SU-DHL-6 (cell line): ENCODE measurements at regions not wholly inside any gene's neighbourhood (a gene's known extent, or its start where the extent isn't known, plus 50 kb on each side); places are given as distances from the start of the nearest gene placed in this dataset.
"Not testable (repeated sequence)": the region's sequence is repeated elsewhere in the genome, so short reads cannot be mapped to it uniquely, and the experiment has no call there.

ENCODE experiments used
- H2AFZ ChIP-seq: fragments of 200-600 bp; sonication (generic); 2 replicates; pipeline ENCODE4 v1.6.1; 2014; ENCODE audit warnings: low read depth, mild to moderate bottlenecking, moderate library complexity, mixed read lengths, antibody characterized with exemption, low read length; ENCODE audit not compliant: severe bottlenecking
- H3F3A ChIP-seq: fragments of 200-600 bp; shearing (Covaris generic); 2 replicates; pipeline ENCODE4 v1.6.0; 2016; ENCODE audit warnings: antibody characterized with exemption, mild to moderate bottlenecking; ENCODE audit not compliant: insufficient read depth
- H3K27ac ChIP-seq: fragments of 200-600 bp; sonication (generic); 2 replicates; pipeline ENCODE4 v1.5.1; 2016; ENCODE audit warnings: low read depth, mild to moderate bottlenecking, low read length, moderate library complexity, mixed read lengths
- H3K27me3 ChIP-seq: fragments of 200-600 bp; sonication (generic), shearing (Covaris generic); 2 replicates; pipeline ENCODE4 v1.6.0; 2014; ENCODE audit warnings: mild to moderate bottlenecking, low read length
- H3K36me3 ChIP-seq: fragments of 200-600 bp; sonication (generic); 2 replicates; pipeline ENCODE4 v1.6.1; 2014; ENCODE audit warnings: mild to moderate bottlenecking, low read length, mixed read lengths
- H3K4me2 ChIP-seq: fragments of 300-600, 200-600 bp; shearing (Covaris generic), sonication (generic); 2 replicates; pipeline ENCODE4 v1.6.0; 2014; ENCODE audit warnings: low read length, low read depth, mild to moderate bottlenecking; ENCODE audit not compliant: poor library complexity, severe bottlenecking
- H3K4me3 ChIP-seq: fragments of 200-600 bp; sonication (generic); 2 replicates; pipeline ENCODE4 v1.5.1; 2014; ENCODE audit warnings: antibody characterized with exemption, low read length, mild to moderate bottlenecking, mixed read lengths; ENCODE audit not compliant: insufficient read depth, poor library complexity, severe bottlenecking
- H3K79me2 ChIP-seq: fragments of 200-600 bp; sonication (generic); 2 replicates; pipeline ENCODE4 v1.6.1; 2014; ENCODE audit warnings: mild to moderate bottlenecking, low read length, moderate library complexity; ENCODE audit not compliant: insufficient read depth
- H3K9ac ChIP-seq: fragments of 200-600 bp; sonication (generic); 2 replicates; pipeline ENCODE4 v1.7.0; 2014; ENCODE audit warnings: mild to moderate bottlenecking, low read length
- H3K9me2 ChIP-seq: fragments of 200-600 bp; sonication (generic); replicated peaks from 2 replicates; pipeline ENCODE4 v1.6.1; 2014; ENCODE audit warnings: low read length; ENCODE audit not compliant: insufficient read depth
- H3K9me3 ChIP-seq: fragments of 200-600 bp; sonication (generic); 2 replicates; pipeline ENCODE4 v1.6.1; 2014; ENCODE audit warnings: low read length, mixed read lengths; ENCODE audit not compliant: insufficient read depth
- H4K20me1 ChIP-seq: fragments of 200-600 bp; sonication (generic); 2 replicates; pipeline ENCODE4 v1.6.1; 2014; ENCODE audit warnings: low read depth, mild to moderate bottlenecking, antibody characterized with exemption, low read length, moderate library complexity, mixed read lengths

DNA sequence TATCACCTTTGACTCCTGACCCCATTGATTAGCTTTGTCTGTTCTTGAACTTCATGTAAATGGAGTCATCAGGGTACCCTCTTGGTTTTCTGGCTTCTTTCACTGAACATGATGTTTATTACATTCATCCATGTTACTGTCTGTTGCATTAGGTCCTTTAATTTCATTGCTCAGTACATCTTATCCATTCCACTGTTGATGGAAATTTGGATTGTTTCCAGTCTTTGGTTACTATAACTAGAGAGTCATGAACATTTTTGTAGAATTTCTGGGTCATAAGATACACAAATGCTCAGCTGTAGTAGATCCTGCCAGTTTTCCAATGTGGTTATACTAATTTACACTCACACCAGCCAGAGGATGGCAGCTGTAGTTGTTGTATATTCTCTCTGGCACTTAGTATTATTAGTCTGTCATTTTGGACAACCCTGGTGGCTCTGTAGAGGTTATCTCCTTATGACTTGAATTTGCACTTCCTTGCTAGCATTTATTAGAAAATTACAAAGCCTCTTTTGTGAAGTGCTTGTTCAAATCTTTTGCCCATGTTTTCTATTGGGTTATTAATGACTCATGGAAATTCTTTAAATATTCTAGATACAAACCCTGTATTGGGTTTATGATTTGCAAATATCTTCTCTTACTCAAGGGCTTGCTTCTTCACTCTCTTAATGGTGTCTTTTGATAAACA lies 214.7 kb downstream of the BCL2L11 start:
- H3K9ac ChIP-seq, H3K36me3 ChIP-seq, H3K4me2 ChIP-seq, H3F3A ChIP-seq, H3K9me2 ChIP-seq, H3K27me3 ChIP-seq, H3K79me2 ChIP-seq, H3K4me3 ChIP-seq, H4K20me1 ChIP-seq, H2AFZ ChIP-seq, H3K9me3 ChIP-seq, H3K27ac ChIP-seq: not testable (repeated sequence)

DNA sequence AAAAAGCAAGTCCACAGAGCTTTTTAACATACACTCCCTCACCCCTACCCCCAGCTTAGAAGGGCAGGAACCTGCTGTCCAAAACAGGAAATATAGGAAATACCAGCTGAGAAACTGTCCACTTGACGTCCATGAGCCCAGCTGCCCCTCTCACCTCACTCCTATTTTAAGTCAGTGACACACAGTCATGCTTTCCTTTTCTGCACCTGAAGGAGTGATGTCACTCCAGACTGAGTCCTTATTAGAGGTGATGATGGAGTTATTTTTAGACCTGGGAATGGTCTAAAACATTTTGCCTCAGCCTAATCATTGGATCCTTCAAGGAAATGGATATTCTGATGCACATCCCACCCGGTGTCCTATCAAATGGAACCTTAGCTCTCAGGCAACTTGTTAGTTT lies 217.8 kb downstream of the BCL2L11 start:
- H3F3A ChIP-seq, H4K20me1 ChIP-seq, H3K27me3 ChIP-seq, H3K9me3 ChIP-seq, H3K27ac ChIP-seq, H3K9me2 ChIP-seq, H3K4me2 ChIP-seq, H2AFZ ChIP-seq, H3K4me3 ChIP-seq, H3K36me3 ChIP-seq, H3K79me2 ChIP-seq, H3K9ac ChIP-seq: not testable (repeated sequence)

DNA sequence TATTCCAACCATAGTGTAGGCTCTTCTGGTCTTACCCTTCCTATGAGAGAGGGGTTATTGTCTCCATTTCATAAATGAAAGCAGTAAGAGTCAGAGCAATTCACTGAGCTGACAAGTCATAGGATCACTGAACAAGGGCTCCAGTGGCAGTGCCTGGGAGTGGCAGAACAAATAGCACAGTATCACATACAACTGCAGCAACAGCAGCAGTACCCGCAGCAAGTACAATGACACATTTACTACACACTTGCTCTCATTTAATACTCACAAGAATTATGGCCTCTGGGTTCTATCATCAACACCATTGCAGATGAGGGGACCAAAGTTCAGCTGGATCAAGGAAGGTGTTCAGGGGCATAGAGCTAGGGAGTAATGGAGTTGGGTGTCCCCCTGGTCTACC lies 218.8 kb downstream of the BCL2L11 start:
- H2AFZ ChIP-seq, H3K9ac ChIP-seq, H3K27me3 ChIP-seq, H3K27ac ChIP-seq, H3K9me2 ChIP-seq, H3K9me3 ChIP-seq, H4K20me1 ChIP-seq, H3K4me3 ChIP-seq, H3K36me3 ChIP-seq, H3K79me2 ChIP-seq, H3F3A ChIP-seq, H3K4me2 ChIP-seq: not testable (repeated sequence)

DNA sequence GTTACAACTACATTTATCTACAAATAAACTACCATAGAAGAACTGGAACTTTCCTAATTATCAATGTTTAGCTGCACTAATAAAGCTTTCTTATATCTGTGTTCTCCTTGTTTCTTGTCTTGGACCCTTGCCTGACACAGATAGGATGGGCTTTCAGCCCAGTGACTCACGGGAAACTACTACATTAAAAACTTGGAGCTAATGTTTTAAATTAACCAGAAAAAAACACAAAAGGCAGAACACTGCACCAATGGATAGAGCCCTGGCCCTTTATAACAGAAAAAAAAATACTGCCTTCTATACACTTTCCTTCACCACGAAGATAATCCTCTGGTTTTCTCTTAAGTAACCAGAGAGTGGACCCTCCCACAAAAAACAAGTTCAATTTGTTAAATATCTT lies 223.9 kb downstream of the BCL2L11 start:
- H3K4me2 ChIP-seq, H3K9me3 ChIP-seq, H3K27me3 ChIP-seq, H2AFZ ChIP-seq, H3K79me2 ChIP-seq, H4K20me1 ChIP-seq, H3K36me3 ChIP-seq, H3F3A ChIP-seq, H3K9me2 ChIP-seq, H3K4me3 ChIP-seq, H3K9ac ChIP-seq, H3K27ac ChIP-seq: not testable (repeated sequence)

DNA sequence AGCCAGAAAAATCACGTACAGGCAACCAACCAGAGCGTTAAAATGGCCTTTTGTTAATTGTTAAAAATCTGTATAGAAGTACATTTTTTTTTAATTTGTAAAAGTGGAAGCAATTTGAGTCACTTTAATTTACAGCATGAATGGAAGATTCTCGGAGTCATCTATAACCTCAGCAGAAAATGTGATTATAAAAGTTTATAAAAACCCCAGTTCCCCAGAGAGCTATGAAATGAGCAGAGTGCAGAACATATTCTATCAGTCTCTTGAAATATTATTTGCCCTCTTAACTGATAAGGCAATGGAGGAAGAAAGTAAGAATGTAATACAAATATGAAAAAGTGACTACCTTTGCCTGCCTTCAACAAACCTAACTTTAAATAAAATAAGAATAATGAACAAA lies 224.7 kb downstream of the BCL2L11 start:
- H3K4me2 ChIP-seq, H3K27ac ChIP-seq, H3K27me3 ChIP-seq, H3K4me3 ChIP-seq, H4K20me1 ChIP-seq, H2AFZ ChIP-seq, H3F3A ChIP-seq, H3K9ac ChIP-seq, H3K9me3 ChIP-seq, H3K9me2 ChIP-seq, H3K79me2 ChIP-seq, H3K36me3 ChIP-seq: not testable (repeated sequence)

DNA sequence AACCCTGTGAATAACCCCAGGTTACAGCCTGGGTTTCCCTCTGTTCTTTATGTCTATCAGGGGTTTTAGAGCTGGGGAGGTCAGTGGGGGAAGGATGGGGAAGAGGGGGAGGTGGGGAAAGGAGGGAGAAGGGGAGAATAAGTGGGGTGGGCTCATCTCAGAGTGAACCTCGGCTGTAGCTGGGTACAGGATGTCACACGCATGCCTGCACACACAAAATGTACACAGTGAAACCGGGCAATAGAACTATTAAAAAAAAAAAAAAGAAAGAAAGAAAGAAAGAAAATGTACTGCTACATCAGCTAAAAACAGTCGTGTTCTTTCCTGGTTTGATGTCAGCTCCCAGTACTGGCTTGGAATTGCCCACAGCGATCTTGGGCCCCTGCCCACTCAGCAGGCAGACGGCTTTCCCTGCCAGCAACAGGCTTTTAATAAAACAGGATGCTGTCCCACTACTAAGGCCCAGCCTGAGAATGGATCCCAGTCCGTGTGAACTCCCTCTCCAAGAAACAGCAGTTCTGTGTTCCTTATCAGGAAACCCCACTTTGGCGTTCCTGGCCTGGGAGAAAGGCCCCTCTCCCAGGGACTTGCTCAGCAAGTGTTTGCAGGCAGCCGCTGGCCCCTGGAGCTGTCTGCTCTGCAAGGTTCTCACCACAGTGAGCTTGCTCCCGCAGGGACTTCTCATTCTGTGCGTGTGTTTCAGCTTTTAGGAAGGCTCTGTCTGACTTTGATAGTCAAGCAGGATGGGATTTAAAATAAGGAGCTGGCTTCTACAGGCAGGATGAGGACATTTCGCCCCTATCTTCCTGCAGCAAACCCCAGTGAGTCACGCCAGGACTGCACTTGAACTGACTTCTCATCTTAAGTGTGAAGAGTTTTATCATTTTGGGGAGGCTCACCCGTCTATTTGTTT lies 225.6 kb downstream of the BCL2L11 start:
- not testable (repeated sequence) for H3K9ac ChIP-seq, H3K4me2 ChIP-seq

DNA sequence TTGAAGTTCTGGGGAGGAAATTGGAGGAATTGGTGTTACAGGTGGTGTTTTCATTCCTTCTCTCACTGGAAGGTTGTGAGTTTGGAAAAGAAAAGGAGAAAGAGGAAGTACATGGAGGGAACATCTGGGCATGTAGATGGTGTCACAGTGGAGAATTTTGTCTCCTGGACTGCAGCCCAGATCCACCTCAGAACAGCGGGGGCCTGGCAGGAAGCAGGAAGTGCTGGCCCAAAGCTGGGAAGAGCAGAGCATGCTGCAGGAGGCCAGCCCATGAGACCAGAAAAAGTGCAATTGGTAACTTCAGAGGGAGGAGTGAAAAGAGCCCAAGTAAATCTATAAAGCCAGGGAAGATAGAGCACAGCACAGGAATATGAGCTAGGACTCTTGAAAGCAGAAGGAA lies 227.0 kb downstream of the BCL2L11 start:
- not testable (repeated sequence) for H3K9me2 ChIP-seq, H3K27ac ChIP-seq, H3K9me3 ChIP-seq, H3K79me2 ChIP-seq, H3F3A ChIP-seq, H2AFZ ChIP-seq, H3K27me3 ChIP-seq, H3K9ac ChIP-seq, H3K36me3 ChIP-seq, H4K20me1 ChIP-seq, H3K4me3 ChIP-seq, H3K4me2 ChIP-seq

More for the DNA sequence above, 225.6 kb downstream of the BCL2L11 start:
- not testable (repeated sequence) for H2AFZ ChIP-seq, H3K79me2 ChIP-seq, H3K9me2 ChIP-seq, H3K27ac ChIP-seq, H3K27me3 ChIP-seq, H3F3A ChIP-seq, H4K20me1 ChIP-seq, H3K9me3 ChIP-seq, H3K4me3 ChIP-seq, H3K36me3 ChIP-seq

DNA sequence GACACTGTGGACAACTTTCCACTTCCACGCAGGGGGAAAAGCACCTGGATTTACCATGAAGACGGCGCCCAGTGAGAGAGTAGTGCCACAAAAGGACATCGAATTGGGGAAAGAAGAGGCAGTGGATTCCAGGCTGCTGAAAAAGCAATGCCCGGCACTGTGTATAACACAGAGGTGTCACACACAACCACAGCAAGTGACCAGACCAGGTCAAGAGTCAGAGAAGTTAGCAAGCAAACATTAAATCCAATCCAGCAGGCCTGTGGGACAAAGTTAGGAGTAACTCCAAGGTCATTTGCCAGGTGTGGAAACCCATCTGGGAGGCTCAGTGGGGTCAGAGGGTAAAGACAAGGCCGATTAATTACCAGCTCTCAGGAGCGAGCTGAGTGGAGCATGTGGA lies 227.6 kb downstream of the BCL2L11 start:
- not testable (repeated sequence) for H3K4me3 ChIP-seq, H3K9me3 ChIP-seq, H3K9me2 ChIP-seq, H3K9ac ChIP-seq, H3K4me2 ChIP-seq, H3K27ac ChIP-seq, H3K79me2 ChIP-seq, H3K27me3 ChIP-seq, H2AFZ ChIP-seq, H3F3A ChIP-seq, H4K20me1 ChIP-seq, H3K36me3 ChIP-seq
